Stimulated activated CD4-positive, alpha-beta T cell treated with anti-CD3 and anti-CD28 coated beads, Interleukin-1b, Interleukin-23, amount 100 ng/mL, for 24 hours (primary cell): ENCODE measurements at regions not wholly inside any gene's neighbourhood (a gene's known extent, or its start where the extent isn't known, plus 50 kb on each side); places are given as distances from the start of the nearest gene placed in this dataset.

ENCODE experiments used
- DNase-seq, 4 experiments: peaks; one replicate each; pipeline ENCODE4 v3.0.0-alpha.2; 2020; ENCODE audit warnings: low read depth in 4 of 4, low spot score in 1 of 4

- no peak for DNase-seq
These were observed 909.0 kb upstream of the LRRTM1 start for GRCh38 chr2:81213598-81213997.

DNA sequence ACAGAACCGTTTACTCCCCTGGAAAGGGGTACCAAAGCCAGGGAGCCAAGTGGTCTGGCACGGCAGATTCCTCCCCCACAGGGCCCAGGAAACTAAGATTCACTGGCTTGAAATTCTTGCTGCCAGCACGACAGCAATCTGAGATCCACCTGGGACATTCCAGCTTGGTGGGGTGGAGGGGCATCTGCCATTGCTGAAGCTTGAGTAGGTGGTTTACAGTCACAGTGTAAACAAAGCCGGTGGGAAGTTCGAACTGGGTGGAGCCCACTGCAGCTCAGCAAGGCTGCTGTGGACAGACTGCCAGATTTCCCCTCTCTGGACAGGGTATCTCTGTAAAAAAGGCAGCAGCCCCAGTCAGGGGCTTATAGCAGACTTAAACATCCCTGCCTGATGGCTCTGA is 901.7 kb upstream of the LRRTM1 start:
- no peak for DNase-seq

DNA sequence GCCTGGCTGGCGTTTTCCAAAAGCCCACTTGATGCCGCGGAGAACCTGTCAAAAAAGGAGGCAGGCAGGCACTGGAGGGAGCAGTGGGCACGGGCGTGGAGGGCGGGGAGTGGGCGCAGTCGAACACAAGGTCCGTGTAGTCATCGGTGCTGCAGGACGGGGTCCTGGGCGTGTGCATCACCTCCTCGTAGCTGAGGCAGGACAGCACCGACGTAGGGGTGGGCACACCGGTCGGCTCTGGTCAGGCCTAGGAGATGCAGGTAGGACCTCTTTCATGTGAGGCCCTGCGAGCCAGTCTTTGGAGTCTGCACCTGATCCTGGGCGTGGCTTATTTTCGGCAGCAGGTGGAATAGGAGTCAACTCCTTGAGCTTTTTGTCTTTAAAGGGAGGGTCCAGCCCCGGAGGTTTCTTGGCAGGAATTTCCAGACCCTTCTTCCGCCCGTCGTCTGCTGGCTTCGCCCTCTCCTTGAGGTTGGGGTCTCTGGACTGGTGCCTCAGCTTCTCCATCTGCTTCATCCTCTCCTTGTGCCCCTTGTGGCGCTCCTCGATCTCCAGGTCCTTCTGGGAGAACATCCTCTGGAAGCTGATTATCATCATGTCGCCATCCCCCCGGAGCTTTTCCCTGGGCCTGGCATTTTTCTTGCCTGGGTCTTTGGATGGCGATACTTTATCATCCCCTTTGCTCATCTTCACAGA is 892.5 kb upstream of the LRRTM1 start:
- no peak for DNase-seq

- DNase-seq = no peak
These were observed 891.9 kb upstream of the LRRTM1 start for GRCh38 chr2:81196383-81196851.

DNA sequence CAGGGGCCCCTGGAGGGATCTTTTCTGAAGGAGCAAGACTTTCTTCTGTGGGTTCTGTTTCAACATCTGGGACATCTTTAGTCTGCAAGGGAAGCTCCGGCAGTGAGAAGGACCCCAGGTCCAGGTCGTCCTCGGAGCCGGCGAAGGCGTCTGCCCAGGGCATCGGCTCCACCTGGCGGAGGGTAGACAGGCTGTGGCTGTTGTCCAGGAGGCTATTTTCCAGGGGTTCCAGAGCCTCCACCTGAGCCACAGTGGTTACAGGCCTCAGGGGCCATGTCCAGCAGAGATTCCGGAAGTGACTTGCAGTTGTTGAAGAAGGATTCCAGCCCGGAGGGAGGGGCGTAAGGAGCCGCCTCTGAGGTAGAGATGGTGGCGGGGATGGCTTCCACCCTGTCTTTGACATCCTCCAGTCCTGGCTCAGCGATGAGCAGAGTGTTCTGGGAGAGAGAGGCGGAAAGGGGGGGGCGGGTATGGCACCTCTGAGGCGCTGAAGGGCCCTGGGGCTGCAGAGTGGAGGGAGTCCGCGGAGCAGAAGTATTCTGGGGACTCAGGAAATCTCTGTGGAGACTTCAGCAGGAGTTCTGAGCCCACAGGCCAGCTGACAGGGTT is 891.3 kb upstream of the LRRTM1 start:
- DNase-seq = no peak

DNA sequence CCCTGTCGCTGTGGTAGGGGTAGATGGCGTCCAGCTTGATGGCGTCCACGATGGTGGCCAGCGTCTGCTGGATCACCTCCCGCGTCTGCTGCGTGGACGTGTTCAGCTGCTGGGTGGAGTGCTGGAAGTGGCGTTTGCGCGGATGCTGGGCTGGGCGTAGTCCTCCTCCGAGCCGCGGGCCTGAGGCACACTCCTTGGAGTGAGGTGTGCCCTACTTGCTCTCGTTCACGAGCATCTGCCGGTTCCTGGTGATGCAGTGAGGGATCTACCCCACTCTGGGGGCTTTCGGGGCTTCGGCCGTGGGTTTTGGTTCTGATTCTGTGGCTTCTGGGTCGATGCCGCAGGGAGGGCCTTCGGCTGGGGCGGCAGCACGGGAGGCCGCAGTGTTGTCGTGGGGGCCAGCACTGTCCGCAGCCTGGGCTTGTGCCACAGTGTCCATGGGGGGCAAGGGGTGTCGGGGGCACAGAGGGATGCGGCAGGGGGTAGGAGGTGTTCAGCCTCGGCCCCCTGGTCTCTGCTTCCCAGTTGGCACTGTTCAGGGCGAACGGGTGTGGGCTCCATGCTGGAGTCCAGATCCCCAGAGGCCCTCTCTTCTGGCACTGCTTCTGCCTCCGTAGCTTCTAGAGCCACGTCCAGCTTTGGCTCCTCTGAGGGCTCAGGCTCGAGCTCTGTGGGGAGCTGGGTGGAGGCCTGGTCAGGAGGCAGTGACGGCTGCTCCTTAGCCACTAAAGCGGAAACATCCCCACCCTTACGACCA is 890.6 kb upstream of the LRRTM1 start:
- DNase-seq = no peak

DNA sequence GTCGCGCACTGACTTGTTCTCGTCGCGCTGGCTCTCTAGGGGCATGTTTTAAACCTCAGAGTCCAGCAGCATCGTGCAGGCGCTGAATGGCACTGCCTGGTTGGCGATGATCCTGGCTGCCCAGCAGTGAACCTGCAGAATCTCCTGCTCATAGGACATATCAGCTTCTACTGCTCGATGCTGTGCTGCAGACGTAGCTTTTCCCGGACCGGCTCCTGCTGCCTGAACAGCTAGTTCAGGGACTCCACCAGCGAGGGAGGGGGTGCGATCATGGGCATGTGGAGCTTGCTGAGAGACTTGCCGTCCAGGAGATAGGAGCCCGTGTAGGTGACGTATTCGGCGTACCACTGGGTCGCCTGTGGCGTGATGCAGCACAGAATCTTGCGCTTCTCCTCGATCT is 890.0 kb upstream of the LRRTM1 start:
- no peak for DNase-seq

GRCh38 chr2:81194176-81194575 is 889.6 kb upstream of the LRRTM1 start:
- DNase-seq = no peak

- no peak for DNase-seq
These were observed 877.3 kb upstream of the LRRTM1 start for GRCh38 chr2:81181845-81182244.

DNA sequence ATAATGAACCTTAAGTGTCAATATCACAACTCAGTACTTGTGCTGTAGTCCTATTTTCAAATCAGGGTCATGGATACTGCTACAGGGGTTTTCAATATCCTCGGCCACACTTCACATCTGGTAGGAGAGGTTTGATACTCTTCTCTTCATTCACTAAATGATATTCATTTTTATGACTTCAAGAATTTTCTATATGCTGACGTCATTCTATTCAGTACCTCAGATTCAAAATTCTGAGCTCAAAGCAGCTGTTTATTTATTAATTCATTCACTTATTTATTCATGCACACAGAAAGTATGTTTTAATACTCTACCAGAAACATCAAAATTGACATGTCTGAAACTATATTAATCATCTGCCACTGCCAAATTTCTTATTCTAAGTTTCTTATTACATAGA is 866.9 kb upstream of the LRRTM1 start:
- no peak for DNase-seq

GRCh38 chr2:81163583-81163982 is 859.0 kb upstream of the LRRTM1 start:
- DNase-seq = no peak

DNA sequence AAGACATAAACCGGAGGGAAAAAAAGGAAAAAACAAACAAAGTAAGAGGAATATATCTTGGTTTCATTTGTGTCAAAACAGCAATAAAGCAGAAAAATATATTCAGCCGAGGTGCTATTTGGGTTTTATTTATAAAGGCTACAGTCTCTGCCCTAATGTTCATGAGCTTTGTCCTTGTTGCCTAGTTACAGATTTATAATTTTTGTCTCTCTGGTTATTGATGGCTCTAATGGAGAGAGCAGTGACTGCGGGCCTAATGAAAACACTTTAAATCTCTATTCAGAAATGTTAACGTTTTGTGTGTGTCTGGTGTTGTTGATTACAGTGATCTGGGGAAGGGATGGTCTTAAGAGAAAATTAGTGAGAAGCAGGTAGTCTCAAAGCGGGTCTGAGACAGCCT is 854.0 kb upstream of the LRRTM1 start:
- no peak for DNase-seq

DNA sequence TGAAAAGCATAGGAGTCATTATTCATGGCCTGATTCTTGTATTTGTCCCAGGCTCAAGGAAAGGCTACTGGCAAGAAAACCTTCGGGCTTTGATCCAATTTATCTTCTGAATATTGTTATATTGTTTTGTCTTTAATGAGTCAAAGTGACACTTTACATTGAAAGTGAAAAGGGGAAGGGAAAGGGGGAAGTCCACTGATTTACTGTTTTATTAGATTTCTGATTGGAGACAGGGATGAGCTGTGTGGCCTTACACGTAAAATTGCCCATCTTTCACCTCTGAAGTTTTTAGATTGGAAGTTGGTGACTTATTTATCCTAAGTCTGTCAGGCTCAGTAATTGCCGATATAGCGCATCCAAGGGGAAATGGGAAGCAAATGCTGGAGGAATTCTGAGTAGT is 843.8 kb upstream of the LRRTM1 start:
- no peak for DNase-seq

DNA sequence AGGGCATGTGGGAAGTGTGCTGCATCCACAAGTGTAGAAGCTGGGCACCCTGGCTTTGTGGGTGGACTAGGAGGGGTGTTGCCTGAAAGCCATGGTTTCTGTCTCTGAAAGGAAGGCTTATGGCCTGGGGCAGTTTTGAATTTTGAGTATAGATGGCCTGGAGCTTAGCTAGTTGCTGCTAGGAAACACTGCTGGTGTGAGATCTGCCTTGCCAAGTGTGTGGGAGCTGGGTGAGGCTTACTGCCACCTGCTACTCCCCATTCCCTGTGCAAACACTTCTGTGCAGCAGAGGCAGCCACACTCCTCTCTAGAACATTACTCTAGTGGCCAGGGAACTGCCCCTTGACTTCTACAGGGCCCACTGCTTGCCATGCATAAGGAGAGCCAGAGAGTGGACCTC is 831.7 kb upstream of the LRRTM1 start:
- DNase-seq = no peak

DNA sequence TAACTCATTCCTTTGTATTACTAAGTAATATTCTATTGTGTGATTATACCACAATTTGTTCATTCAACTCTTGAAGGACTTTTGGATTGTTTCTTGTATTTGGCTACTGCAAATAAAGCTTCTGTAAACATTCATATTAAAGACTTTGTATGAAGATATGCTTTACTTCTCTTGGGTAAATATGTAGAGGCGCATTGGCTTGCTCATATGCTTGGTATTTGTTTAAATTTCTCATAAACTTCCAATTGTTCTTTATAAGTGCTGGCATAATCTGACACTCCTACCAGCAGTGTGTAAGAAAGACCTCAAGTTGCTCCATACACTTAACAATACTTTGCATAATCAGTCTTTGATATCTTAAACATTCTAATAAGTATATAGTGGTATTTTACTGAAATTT is 792.8 kb upstream of the LRRTM1 start:
- no peak for DNase-seq

DNA sequence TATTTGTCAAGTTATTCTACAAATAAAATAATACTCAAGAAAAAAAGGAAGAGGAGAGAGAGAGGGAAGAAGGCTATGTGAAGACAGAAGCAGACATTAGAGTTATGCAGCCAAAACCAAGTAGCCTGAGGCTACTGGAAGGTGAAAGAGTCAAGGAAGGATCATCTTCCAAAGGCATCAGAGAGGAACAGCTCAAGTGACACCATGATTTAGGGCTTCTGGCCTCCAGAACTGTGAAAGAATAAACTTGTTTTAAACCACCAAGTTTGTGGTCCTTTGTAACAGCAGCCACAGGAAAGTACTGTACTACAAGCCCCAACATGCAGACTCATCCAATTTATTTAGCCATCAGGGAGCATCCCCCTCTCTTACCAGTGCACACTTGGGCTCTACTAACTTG is 788.5 kb upstream of the LRRTM1 start:
- no peak for DNase-seq

DNA sequence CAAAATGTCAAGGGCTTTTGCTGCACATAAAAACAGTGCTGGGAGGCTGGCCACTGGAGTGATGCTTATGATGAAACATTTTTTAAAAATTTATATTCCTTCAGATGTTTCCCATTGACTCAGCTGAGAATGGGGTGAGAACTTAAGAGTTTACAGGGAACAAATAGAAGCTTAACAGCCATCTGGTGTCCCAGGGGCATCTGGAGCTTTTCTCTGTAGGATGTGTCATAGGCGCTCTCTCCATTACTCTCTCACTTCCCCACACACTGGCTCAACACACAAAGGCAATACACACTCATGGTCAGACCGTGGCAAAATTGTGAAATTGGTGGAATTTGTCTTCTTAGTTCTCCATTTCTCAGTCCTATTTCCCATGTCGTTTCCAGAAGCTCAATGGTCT is 783.1 kb upstream of the LRRTM1 start:
- no peak for DNase-seq

DNA sequence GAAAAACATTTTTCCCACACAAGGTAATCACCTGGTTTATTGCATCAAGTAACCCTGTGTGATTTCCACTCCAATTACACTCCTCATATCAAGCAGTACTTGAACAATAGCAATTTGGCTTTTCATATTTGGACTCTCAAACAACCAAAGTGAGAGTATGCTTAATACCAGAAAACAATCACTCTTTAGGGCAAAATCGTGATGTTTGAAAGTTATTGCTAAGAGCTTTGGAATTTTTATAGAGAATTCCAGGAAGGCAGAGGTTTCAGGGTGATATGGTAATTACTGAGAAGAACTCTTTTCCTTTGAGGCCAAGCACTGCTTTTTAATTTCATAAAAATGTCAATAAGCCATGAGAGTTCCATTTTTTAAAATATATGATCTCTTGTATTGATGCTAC is 779.5 kb upstream of the LRRTM1 start:
- no peak for DNase-seq

DNA sequence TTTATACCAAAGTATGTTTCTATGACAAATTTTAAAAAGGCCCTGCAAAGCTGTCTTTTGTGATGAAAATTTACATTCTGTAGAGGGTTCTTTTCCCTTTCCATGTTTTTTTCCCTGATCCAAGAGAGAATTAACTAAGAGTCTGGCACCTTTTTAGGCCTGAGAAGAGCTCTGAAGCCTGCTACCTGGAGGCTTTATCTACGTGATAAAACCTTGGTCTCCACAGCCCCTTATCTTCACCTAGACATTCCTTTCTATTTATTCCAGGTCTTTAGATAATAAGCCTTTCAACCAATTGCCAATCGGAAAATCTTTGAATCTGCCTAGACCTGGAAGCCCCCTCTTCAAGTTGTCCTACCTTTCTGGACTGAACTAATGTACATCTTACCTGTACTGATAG is 774.1 kb upstream of the LRRTM1 start:
- DNase-seq = no peak

DNA sequence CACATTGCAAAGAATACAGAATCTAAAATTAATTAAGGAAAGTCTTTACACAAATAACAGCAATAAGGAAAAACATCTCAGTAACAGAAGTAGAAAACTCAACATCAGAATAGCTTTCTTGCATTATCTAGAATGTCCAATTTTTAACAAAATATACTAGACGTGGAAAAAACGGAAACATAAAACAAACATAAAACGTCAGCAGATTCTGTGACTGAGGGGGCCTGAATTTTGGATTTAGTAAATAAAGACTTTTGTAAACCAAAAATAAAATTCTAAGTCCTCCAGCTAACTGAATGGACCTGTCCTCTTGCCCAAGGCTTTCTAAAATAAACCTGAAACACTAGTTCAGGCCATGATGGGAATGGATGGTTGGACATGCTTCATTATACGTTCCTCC is 773.5 kb upstream of the LRRTM1 start:
- no peak for DNase-seq

GRCh38 chr2:81077396-81077795 is 772.8 kb upstream of the LRRTM1 start:
- DNase-seq = no peak

GRCh38 chr2:81073412-81073811 is 768.9 kb upstream of the LRRTM1 start:
- no peak for DNase-seq
